Esophagus squamous epithelium (tissue), 4 donors: ENCODE measurements at regions not wholly inside any gene's neighbourhood (a gene's known extent, or its start where the extent isn't known, plus 50 kb on each side); places are given as distances from the start of the nearest gene placed in this dataset.

Source experiments
- CTCF ChIP-seq, 6 experiments: fragments of 450-650 bp in 4 of 6; fragments of 200-600 bp in 2 of 6; sonication (generic) in 2 of 6; IDR thresholded peaks; one replicate each; pipeline ENCODE4 v1.5.1; 2016 to 2019; ENCODE audit warnings: antibody characterized with exemption in 6 of 6, mild to moderate bottlenecking in 4 of 6, moderate library complexity in 4 of 6
- POLR2A ChIP-seq, 4 donors: fragments of 450-650 bp; IDR thresholded peaks; one replicate each; pipeline ENCODE4 v1.6.1; 2017; ENCODE audit warnings: antibody characterized with exemption in 4 of 4, mild to moderate bottlenecking in 4 of 4, moderate library complexity in 3 of 4

GRCh38 chr2:103145739-103146138, 383.9 kb downstream of the TMEM182 start:
- TF ChIP-seq POLR2A (IDR thresholded peaks at IDR 0.05) (no peak), CTCF (IDR thresholded peaks at IDR 0.05) (no peak)
